ENCODE measurements at regions not wholly inside any gene's neighbourhood (a gene's known extent, or its start where the extent isn't known, plus 50 kb on each side); places are given as distances from the start of the nearest gene placed in this dataset.
"Not testable (repeated sequence)": the region's sequence is repeated elsewhere in the genome, so short reads cannot be mapped to it uniquely, and the experiment has no call there.

GRCh38 chr7:85866540-85866939, 679.7 kb upstream of the SEMA3D start:
- DNase-seq = no peak

- DNase-seq = no peak
Measured at GRCh38 chr7:85851571-85852193, 664.8 kb upstream of the SEMA3D start.

GRCh38 chr7:85850381-85850780, 663.5 kb upstream of the SEMA3D start:
- DNase-seq = no peak

- DNase-seq = no peak
Measured at GRCh38 chr7:85840554-85840953, 653.7 kb upstream of the SEMA3D start.

- no peak for DNase-seq
Measured at GRCh38 chr7:85833066-85833465, 646.2 kb upstream of the SEMA3D start.

GRCh38 chr7:85830982-85831381, 644.1 kb upstream of the SEMA3D start:
- no peak for DNase-seq

- DNase-seq = no peak
Measured at GRCh38 chr7:85829817-85830432, 643.1 kb upstream of the SEMA3D start.

- DNase-seq = no peak
Measured at GRCh38 chr7:85829176-85829575, 642.3 kb upstream of the SEMA3D start.

- no peak for DNase-seq
Measured at GRCh38 chr7:85828614-85829013, 641.8 kb upstream of the SEMA3D start.

GRCh38 chr7:85823396-85824080, 636.7 kb upstream of the SEMA3D start:
- no peak for DNase-seq

GRCh38 chr7:85821926-85822325, 635.1 kb upstream of the SEMA3D start:
- DNase-seq = no peak

GRCh38 chr7:85820702-85821443, 634.0 kb upstream of the SEMA3D start:
- DNase-seq = no peak

- DNase-seq = no peak
Measured at GRCh38 chr7:85815526-85815925, 628.7 kb upstream of the SEMA3D start.

GRCh38 chr7:85806321-85806720, 619.5 kb upstream of the SEMA3D start:
- DNase-seq = no peak

GRCh38 chr7:85805656-85806055, 618.8 kb upstream of the SEMA3D start:
- DNase-seq = no peak

GRCh38 chr7:85805249-85805648, 618.4 kb upstream of the SEMA3D start:
- no peak for DNase-seq

GRCh38 chr7:85802211-85802610, 615.4 kb upstream of the SEMA3D start:
- no peak for DNase-seq

- DNase-seq = no peak
Measured at GRCh38 chr7:85796956-85797355, 610.1 kb upstream of the SEMA3D start.

GRCh38 chr7:85791098-85791497, 604.2 kb upstream of the SEMA3D start:
- not testable (repeated sequence) for DNase-seq

GRCh38 chr7:85781606-85782005, 594.8 kb upstream of the SEMA3D start:
- no peak for DNase-seq

GRCh38 chr7:85776691-85777345, 590.0 kb upstream of the SEMA3D start:
- no peak for DNase-seq

- no peak for DNase-seq
Measured at GRCh38 chr7:85775431-85775830, 588.6 kb upstream of the SEMA3D start.

GRCh38 chr7:85774986-85775385, 588.1 kb upstream of the SEMA3D start:
- no peak for DNase-seq
